IMR-90 (cell line): ENCODE measurements at regions not wholly inside any gene's neighbourhood (a gene's known extent, or its start where the extent isn't known, plus 50 kb on each side); places are given as distances from the start of the nearest gene placed in this dataset.

Experiments used
- BHLHE40 ChIP-seq: fragments of 150-350 bp; IDR thresholded peaks from 2 replicates; pipeline ENCODE4 v1.6.1; 2016; ENCODE audit warnings: mild to moderate bottlenecking, low read depth, low read length
- CEBPB ChIP-seq: IDR thresholded peaks from 2 replicates; pipeline ENCODE4 v1.6.1; 2012; ENCODE audit warnings: low read depth, low read length, improper control_type of control experiment
- MAZ ChIP-seq: IDR thresholded peaks from 2 replicates; pipeline ENCODE4 v1.6.1; 2012; ENCODE audit warnings: low read depth, mild to moderate bottlenecking, low read length, improper control_type of control experiment, moderate library complexity, borderline replicate concordance
- MXI1 ChIP-seq: IDR thresholded peaks from 2 replicates; pipeline ENCODE4 v1.6.1; 2012; ENCODE audit warnings: low read depth, mild to moderate bottlenecking, low read length, moderate library complexity, borderline replicate concordance
- NFE2L2 ChIP-seq: fragments of 150-350 bp; IDR thresholded peaks from 2 replicates; pipeline ENCODE4 v1.6.1; 2016; ENCODE audit warnings: low read depth, mild to moderate bottlenecking, low read length
- POLR2A ChIP-seq: IDR thresholded peaks from 2 replicates; pipeline ENCODE4 v1.6.1; 2012; ENCODE audit warnings: mild to moderate bottlenecking, low read depth, low read length
- RAD21 ChIP-seq: IDR thresholded peaks from 2 replicates; pipeline ENCODE4 v1.6.1; 2012; ENCODE audit warnings: low read length, improper control_type of control experiment
- RFX5 ChIP-seq: IDR thresholded peaks from 2 replicates; pipeline ENCODE4 v1.8.0; 2012; ENCODE audit warnings: low read depth, mild to moderate bottlenecking, low read length, moderate library complexity
- SMC3 ChIP-seq: fragments of 150-350 bp; IDR thresholded peaks from 2 replicates; pipeline ENCODE4 v1.6.1; 2016; ENCODE audit warnings: low read depth, mild to moderate bottlenecking, antibody characterized with exemption, low read length, moderate library complexity
- TF ChIP-seq, protein P1 (sequence below): conservative IDR thresholded peaks from 2 replicates; pipeline ENCODE4 v1.5.1; 2012; ENCODE audit warnings: mild to moderate bottlenecking, low read depth, low read length, improper control_type of control experiment
- TF ChIP-seq, protein P2 (sequence below): fragments of 150-350 bp; IDR thresholded peaks from 2 replicates; pipeline ENCODE4 v1.6.1; 2017; ENCODE audit warnings: mild to moderate bottlenecking, antibody characterized with exemption, low read length, low read depth
- TF ChIP-seq, protein P3 (sequence below): fragments of 150-350 bp; IDR thresholded peaks from 2 replicates; pipeline ENCODE4 v1.6.1; 2016; ENCODE audit warnings: low read depth, mild to moderate bottlenecking, low read length, moderate library complexity, borderline replicate concordance

DNA sequence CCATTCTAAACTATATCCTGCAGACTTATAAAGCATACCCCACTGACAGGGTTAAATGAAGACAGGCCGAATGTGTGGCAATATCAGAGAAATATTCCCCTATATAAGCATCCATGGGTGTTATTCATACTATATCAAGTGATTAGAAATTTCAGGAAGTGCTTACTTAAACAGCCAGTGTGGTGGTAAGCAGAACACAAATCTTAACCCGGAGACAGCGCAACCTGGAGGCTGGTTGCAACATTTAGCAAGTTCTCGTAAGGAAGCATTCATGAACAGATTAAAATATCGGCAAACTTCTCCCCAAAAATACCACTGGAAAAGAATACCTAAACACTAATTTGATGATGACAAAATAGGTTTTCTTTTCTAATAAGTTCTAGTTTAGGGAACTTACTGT, 261.2 kb downstream of the CBLL2 start:
- TF ChIP-seq, protein P1, sequence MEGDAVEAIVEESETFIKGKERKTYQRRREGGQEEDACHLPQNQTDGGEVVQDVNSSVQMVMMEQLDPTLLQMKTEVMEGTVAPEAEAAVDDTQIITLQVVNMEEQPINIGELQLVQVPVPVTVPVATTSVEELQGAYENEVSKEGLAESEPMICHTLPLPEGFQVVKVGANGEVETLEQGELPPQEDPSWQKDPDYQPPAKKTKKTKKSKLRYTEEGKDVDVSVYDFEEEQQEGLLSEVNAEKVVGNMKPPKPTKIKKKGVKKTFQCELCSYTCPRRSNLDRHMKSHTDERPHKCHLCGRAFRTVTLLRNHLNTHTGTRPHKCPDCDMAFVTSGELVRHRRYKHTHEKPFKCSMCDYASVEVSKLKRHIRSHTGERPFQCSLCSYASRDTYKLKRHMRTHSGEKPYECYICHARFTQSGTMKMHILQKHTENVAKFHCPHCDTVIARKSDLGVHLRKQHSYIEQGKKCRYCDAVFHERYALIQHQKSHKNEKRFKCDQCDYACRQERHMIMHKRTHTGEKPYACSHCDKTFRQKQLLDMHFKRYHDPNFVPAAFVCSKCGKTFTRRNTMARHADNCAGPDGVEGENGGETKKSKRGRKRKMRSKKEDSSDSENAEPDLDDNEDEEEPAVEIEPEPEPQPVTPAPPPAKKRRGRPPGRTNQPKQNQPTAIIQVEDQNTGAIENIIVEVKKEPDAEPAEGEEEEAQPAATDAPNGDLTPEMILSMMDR, result no peak
- no peak for TF ChIP-seq POLR2A
- no peak for TF ChIP-seq CEBPB
- TF ChIP-seq RAD21, result no peak
- TF ChIP-seq, protein P2, sequence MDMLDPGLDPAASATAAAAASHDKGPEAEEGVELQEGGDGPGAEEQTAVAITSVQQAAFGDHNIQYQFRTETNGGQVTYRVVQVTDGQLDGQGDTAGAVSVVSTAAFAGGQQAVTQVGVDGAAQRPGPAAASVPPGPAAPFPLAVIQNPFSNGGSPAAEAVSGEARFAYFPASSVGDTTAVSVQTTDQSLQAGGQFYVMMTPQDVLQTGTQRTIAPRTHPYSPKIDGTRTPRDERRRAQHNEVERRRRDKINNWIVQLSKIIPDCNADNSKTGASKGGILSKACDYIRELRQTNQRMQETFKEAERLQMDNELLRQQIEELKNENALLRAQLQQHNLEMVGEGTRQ, result no peak
- no peak for TF ChIP-seq SMC3
- TF ChIP-seq RFX5, result no peak
- TF ChIP-seq MAZ, result no peak
- no peak for TF ChIP-seq MXI1
- TF ChIP-seq, protein P3, sequence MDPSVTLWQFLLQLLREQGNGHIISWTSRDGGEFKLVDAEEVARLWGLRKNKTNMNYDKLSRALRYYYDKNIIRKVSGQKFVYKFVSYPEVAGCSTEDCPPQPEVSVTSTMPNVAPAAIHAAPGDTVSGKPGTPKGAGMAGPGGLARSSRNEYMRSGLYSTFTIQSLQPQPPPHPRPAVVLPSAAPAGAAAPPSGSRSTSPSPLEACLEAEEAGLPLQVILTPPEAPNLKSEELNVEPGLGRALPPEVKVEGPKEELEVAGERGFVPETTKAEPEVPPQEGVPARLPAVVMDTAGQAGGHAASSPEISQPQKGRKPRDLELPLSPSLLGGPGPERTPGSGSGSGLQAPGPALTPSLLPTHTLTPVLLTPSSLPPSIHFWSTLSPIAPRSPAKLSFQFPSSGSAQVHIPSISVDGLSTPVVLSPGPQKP, result no peak
- TF ChIP-seq BHLHE40, result no peak
- TF ChIP-seq NFE2L2, result no peak
